HG03139 (cell line): ENCODE measurements at regions not wholly inside any gene's neighbourhood (a gene's known extent, or its start where the extent isn't known, plus 50 kb on each side); places are given as distances from the start of the nearest gene placed in this dataset.

Source experiments
- ATAC-seq: cut with Tn5 transposase; IDR thresholded peaks from one replicate; pipeline ENCODE4 v1.9.1; 2021; ENCODE audit not compliant: unreplicated experiment

GRCh38 chr17:71111460-71111859, 942.1 kb downstream of the KCNJ2 start:
- no peak for ATAC-seq

GRCh38 chr17:71111934-71112333, 942.6 kb downstream of the KCNJ2 start:
- no peak for ATAC-seq

DNA sequence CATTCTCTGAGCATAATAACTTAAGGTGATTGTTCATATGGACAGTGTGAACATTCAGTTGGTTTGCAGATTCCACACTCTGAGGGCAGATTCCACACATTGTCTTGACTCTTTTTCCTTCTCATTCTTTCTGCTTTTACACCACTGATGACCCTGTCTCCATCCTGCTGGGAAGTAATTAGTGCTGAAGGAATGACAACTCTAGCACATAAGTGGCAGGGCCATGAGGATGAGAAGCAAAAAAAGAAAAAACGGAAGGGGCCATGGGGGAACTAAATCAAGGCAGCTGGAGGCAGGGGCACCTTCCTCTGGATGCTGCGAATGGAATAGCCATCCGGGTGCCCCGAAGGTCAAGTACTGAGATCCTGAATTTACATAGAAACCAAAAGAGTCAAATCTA, 944.0 kb downstream of the KCNJ2 start:
- no peak for ATAC-seq

GRCh38 chr17:71114911-71115668, 945.8 kb downstream of the KCNJ2 start:
- ATAC-seq = no peak

DNA sequence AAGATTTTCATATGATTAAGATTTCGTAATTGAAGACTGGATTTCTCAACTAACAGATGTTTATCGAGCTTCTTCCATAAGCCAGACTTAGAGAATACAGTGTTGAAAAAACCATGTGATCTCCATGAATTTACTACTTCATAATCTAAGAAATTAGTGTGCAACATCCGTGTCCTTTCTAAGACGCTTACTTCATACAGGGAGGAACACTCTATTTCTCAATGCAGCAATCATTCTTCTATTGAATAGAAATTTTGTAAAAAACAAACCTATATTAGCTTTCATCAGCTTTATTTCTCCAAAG, 946.3 kb downstream of the KCNJ2 start:
- ATAC-seq = no peak

- no peak for ATAC-seq
These were observed 948.1 kb downstream of the KCNJ2 start for GRCh38 chr17:71117466-71117865.

- no peak for ATAC-seq
These were observed 948.7 kb downstream of the KCNJ2 start for GRCh38 chr17:71118039-71118438.

DNA sequence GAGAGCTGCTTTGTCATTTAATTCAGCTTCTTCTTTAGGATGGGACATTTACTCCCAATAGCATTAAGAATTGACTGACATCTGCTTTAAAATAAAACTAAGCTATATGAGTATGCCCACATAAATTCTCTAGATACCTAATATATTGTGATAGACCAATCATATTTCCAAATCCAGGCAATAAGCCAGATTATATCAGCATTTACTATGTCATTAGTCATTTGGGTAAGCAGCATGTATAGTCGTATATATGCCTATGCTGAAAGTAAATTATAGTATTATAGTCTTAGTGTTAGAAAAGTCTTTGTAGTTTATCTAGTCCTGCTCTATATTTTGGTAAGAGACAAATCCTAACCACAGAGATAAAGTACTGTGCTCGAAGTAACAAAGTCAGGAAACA, 958.1 kb downstream of the KCNJ2 start:
- ATAC-seq = no peak

DNA sequence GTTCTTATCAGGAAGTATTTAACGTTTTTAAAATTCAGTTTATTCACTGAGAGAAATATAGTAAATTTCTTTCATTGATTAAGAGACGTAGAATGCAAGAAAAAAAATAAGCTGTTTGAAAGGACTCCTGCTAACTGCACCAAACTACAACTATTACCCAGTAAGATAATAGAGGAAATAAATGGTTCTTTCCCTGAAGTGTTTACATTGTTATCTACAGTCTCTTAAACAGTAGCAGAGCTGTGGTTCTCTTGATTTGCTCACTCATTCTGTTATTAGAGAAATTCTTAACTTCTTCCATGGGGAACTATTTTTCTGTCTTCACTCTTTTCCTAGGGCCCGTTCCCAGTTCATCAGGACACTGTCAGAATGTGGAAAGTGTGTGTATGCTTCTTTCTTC, 973.0 kb downstream of the KCNJ2 start:
- no peak for ATAC-seq

DNA sequence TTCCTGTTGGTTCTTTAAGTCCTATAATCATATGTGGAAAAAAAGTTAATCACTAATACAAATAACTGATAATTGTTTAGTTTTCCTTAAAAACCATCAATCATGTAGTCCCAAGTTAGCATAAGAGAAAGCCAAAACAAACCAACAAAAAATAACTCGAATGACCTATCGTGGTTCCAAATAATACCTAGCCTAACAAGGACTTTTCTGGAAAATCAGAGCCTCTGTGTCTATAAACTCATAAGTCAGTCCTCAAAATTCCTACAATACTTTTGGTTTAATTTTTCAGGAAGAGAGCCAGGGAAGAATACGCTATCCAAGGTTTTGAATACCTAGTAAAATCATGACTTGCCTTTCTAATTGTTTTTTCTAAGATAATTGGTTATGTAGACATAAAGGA, 975.3 kb upstream of the SOX9 start:
- ATAC-seq = no peak

GRCh38 chr17:71147906-71148305, 972.9 kb upstream of the SOX9 start:
- no peak for ATAC-seq

DNA sequence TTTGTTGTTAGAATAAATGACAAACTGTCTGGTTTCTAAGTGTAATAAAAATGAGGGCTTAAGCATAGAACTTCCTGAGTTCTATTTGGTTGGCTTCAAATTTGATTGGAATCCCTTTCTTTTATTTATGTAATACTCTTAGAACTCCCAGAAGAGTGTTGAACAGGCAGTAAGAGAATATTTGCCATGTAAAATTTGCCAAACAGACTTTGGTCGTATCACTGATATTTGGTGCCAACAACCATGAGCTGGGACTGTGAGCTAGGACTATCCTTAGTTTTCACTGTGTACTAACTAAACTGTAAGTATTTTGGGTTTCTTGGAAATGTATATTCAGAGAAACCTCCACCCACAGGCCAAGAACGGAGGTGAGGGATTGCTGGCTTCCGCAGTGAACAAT, 971.2 kb upstream of the SOX9 start:
- ATAC-seq = no peak

- no peak for ATAC-seq
These were observed 963.5 kb upstream of the SOX9 start for GRCh38 chr17:71157297-71157696.

DNA sequence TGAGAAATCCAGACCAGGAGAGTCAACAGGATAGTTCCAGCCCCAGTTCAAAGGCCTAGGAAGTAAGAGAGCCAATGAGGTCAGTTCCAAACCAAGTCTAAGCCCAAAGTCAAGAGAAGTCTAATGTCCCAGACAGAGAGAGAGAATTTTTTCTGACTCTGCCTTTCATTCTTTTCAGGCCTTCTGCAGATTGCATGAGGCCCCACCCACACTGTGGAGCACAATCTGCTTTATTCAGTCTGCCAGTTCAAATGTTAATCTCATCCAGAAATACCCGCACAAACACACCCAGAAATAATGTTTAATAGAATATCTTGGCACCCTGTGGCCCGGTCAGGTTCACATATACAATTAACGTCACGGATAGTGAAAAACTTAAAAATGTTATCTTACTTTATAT, 962.4 kb upstream of the SOX9 start:
- ATAC-seq = no peak

DNA sequence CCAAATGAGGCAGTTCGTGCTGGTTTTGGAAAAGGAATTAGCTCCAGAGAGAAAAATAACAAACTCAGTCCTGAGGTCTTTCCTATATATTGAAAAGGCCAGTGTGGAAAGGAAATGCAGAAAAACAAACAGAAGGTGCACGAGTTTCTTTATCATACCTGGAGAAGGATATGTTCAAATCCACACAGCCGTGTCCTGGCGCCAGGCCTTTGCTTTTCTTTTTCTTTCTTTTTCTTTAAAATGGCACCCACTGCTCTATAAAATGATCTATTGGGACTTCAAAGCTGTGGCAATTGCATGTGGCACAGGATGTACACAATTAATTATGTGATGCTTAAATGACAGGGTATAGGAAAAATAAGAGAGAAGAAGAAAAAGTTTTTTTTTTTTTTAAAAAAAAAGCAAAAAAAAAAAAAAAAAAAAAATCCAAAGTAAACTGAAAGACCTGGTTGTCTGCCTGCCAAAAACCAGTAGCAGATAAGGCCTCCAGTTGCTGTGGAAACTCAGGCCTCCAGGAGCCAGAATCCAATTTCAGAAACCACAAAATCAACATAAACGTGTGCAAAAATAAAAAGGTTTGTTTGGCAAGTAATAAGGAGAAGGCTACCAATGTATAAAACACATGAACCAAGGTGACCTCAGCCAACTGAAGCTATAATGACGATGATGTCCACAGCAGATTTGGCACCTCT, 957.6 kb upstream of the SOX9 start:
- ATAC-seq = no peak

DNA sequence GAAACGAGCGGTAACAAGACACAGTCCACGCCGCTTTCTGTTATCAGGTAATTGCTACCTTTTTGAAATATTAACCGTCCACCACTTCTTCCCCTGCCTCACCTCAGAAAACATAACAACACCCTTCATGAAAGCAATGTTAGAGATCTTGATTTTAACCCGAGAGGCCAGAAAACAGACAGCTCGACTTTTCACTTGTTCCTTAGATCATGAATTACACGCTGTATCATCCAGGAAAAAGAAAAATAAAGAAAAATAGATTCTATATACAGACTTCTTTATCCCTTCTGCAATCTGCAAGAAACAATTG, 957.1 kb upstream of the SOX9 start:
- ATAC-seq = no peak

DNA sequence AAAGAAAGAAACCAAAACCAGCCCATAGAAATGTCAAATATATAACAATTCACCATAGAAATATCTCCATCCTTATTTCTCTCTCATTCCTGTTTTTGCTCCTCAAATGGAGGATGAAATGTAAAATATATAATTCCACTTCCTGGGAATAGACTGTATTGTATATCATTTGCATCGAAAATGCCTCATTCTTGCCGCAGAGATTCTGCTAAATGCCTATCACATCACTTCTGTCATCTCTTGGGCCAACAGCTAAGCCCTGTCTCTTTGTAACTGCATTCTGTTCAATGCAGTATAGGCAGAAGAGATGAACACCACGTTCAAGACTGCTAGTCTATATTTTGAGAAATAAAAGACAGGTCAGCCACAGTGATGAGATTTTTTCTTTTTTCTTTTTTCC, 956.3 kb upstream of the SOX9 start:
- ATAC-seq = no peak

DNA sequence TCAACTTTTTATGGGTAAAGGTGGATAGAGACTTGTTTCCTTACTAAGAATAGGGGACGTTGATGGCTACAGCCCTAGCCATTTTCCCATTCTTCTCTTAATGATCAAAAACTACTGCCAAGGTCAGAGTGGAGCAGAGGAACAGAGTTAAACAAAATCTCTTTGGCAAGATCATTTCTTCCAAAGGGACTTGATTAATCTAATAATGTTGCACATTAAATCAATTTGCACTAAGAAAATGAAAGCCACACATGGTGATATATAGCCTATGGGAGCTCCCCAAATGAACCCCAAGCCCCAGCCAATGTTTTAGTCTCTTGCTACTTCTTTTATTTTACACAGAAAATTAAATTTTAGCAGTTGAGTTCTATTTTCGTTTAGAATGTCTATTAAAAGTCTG, 954.5 kb upstream of the SOX9 start:
- ATAC-seq = no peak

GRCh38 chr17:71168053-71168741, 952.6 kb upstream of the SOX9 start:
- no peak for ATAC-seq

- ATAC-seq = no peak
These were observed 950.8 kb upstream of the SOX9 start for GRCh38 chr17:71170070-71170469.

GRCh38 chr17:71171270-71171669, 949.5 kb upstream of the SOX9 start:
- ATAC-seq = no peak

DNA sequence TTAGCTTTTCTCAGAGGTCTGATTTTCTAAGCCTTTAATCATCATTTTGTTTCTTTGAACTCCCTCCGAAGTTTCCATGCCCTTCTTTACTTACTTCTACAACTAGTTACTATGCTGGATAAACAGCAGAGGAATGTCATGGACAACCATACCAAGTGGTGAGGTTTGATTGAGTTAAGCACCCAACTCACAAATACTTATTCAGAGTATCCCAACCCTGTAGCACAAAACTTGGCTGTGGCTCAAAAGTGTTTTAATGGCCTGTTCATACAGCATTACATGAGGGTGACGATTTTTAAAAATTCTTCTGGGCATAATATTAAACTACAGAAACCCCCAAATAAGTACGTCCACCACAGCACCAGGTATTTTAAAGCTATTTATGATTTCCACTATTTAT, 946.8 kb upstream of the SOX9 start:
- no peak for ATAC-seq

GRCh38 chr17:71176331-71176730, 944.5 kb upstream of the SOX9 start:
- ATAC-seq = no peak
